ENCODE measurements at regions not wholly inside any gene's neighbourhood (a gene's known extent, or its start where the extent isn't known, plus 50 kb on each side); places are given as distances from the start of the nearest gene placed in this dataset.

DNA sequence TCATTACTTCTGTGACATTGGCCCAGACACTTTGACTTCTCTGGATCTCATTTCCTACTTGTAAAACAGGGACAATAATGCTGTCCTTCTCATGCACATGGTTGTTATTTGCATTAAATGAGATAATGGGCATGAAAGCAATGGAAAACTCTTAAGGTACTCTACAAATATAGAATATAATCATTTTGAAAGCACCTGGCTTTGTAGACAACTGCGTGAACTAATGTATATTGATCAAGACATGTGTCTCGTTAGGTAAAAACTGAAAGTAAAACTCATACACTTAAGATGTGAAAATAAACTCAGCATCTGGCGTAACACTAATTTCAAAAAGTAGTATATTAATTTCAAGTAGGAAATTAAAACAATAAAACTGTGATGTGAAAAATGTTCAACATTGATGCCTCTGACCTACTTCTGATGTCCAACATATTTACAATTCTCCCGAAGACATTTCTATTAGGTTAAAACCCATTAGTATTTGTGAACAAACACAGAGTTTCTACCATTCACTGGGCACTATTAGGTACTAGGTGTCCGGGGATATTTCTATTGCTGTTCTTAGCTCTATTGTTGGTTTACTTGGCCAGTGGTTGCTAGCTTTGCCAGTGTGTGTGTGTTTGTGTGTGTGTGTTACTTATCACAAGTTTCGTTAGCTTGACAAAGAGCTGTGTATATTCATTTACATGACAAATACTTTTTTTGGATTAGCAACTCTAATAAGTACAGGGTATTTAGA lies 220.5 kb downstream of the KCNRG start:
- Histone ChIP-seq H4K20me1 (ENCODE audit: insufficient read depth, low read length) (no peaks in the 10 kb centered on the region), H3K9me3 (ENCODE audit: insufficient read depth, low read depth, low read length) (no peaks in the 10 kb centered on the region), H3K4me3 (ENCODE audit: insufficient read depth, low read depth, low read length) (no peak overlapping the region), H3K36me3 (ENCODE audit: insufficient read depth, low read length) (no peaks in the 10 kb centered on the region), H3K4me2 (ENCODE audit: low read length) (no peak overlapping the region), H3K4me1 (ENCODE audit: insufficient read depth, low read length) (no peaks in the 10 kb centered on the region), H2AFZ (ENCODE audit: low read depth, low read length) (no peak overlapping the region), H3K27me3 (ENCODE audit: insufficient read depth, low read length) (peaks cover 3% of the 10 kb centered on the region), H3K27ac (ENCODE audit: low read depth, low read length) (no peak overlapping the region), H3K9ac (ENCODE audit: low read length) (no peak overlapping the region), H3K79me2 (ENCODE audit: insufficient read depth, low read length) (no peaks in the 10 kb centered on the region)
- Mint-ChIP-seq H3K4me1 (ENCODE audit: low read depth, unreplicated experiment) (peaks cover 9% of the 10 kb centered on the region), H3K27ac (ENCODE audit: unreplicated experiment) (no peak overlapping the region), H3K36me3 (ENCODE audit: low read depth, unreplicated experiment) (no peaks in the 10 kb centered on the region), H3K27me3 (ENCODE audit: low read depth, unreplicated experiment) (no peaks in the 10 kb centered on the region), H3K9me3 (ENCODE audit: unreplicated experiment) (peaks cover 7% of the 10 kb centered on the region), H3K4me3 (ENCODE audit: unreplicated experiment) (no peak overlapping the region)
- TF ChIP-seq, protein P1, sequence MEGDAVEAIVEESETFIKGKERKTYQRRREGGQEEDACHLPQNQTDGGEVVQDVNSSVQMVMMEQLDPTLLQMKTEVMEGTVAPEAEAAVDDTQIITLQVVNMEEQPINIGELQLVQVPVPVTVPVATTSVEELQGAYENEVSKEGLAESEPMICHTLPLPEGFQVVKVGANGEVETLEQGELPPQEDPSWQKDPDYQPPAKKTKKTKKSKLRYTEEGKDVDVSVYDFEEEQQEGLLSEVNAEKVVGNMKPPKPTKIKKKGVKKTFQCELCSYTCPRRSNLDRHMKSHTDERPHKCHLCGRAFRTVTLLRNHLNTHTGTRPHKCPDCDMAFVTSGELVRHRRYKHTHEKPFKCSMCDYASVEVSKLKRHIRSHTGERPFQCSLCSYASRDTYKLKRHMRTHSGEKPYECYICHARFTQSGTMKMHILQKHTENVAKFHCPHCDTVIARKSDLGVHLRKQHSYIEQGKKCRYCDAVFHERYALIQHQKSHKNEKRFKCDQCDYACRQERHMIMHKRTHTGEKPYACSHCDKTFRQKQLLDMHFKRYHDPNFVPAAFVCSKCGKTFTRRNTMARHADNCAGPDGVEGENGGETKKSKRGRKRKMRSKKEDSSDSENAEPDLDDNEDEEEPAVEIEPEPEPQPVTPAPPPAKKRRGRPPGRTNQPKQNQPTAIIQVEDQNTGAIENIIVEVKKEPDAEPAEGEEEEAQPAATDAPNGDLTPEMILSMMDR (IDR thresholded peaks at IDR 0.05; ENCODE audit: insufficient read depth, low read depth, low read length), result no peak
- TF ChIP-seq EZH2 (IDR thresholded peaks at IDR 0.05; ENCODE audit: insufficient read depth, low read length), result no peak
- DNase-seq (ENCODE audit: low read depth) (no peak), FAIRE-seq (no peak)

DNA sequence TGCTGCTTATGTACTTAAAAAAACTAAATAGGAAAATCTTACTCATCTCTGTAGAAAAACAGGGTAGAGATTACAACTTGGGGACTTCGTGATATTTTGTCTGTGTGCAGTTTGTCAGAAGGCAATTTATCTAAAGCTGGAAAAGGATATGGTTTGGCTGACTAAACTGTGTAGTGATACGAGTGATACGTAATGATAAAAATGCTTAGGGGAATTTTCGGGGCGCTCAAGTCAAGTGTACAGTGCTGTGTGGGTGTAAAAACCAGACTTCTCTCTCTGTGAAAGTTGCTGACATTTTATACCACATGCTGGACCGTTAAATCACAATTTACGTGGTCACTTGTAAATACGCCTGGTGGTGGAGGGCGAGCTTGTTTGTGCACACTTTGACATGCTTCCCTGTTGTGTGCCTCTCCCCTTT lies 221.7 kb downstream of the KCNRG start:
- peaks cover 7% of the 10 kb centered on the region for H3K27me3 ChIP-seq (ENCODE audit: insufficient read depth, low read length)
- peaks cover 12% of the 10 kb centered on the region for H3K4me1 Mint-ChIP-seq (ENCODE audit: low read depth, unreplicated experiment)
- H3K9me3 Mint-ChIP-seq (ENCODE audit: unreplicated experiment), result peaks cover 7% of the 10 kb centered on the region
- peak overlapping the region; percentile 48 for H3K27ac Mint-ChIP-seq (ENCODE audit: unreplicated experiment)
- no peak for FAIRE-seq
- H3K27me3 Mint-ChIP-seq (ENCODE audit: low read depth, unreplicated experiment), result no peaks in the 10 kb centered on the region
- H3K36me3 ChIP-seq (ENCODE audit: insufficient read depth, low read length), result no peaks in the 10 kb centered on the region
- no peaks in the 10 kb centered on the region for H3K9me3 ChIP-seq (ENCODE audit: insufficient read depth, low read depth, low read length)
- H4K20me1 ChIP-seq (ENCODE audit: insufficient read depth, low read length), result no peaks in the 10 kb centered on the region
- no peak overlapping the region for H3K27ac ChIP-seq (ENCODE audit: low read depth, low read length)
- no peak overlapping the region for H3K9ac ChIP-seq (ENCODE audit: low read length)
- peak overlapping the region; percentile 35 for H3K4me3 Mint-ChIP-seq (ENCODE audit: unreplicated experiment)
- DNase-seq (ENCODE audit: low read depth), result peak; percentile 80
- no peaks in the 10 kb centered on the region for H3K79me2 ChIP-seq (ENCODE audit: insufficient read depth, low read length)
- no peak overlapping the region for H2AFZ ChIP-seq (ENCODE audit: low read depth, low read length)
- no peaks in the 10 kb centered on the region for H3K4me1 ChIP-seq (ENCODE audit: insufficient read depth, low read length)
- peak overlapping the region; percentile 3 for H3K4me2 ChIP-seq (ENCODE audit: low read length)
- no peaks in the 10 kb centered on the region for H3K36me3 Mint-ChIP-seq (ENCODE audit: low read depth, unreplicated experiment)
- no peak overlapping the region for H3K4me3 ChIP-seq (ENCODE audit: insufficient read depth, low read depth, low read length)
- no peak for TF ChIP-seq EZH2 (IDR thresholded peaks at IDR 0.05; ENCODE audit: insufficient read depth, low read length)
- TF ChIP-seq, protein P1 (IDR thresholded peaks at IDR 0.05; ENCODE audit: insufficient read depth, low read depth, low read length), result no peak

DNA sequence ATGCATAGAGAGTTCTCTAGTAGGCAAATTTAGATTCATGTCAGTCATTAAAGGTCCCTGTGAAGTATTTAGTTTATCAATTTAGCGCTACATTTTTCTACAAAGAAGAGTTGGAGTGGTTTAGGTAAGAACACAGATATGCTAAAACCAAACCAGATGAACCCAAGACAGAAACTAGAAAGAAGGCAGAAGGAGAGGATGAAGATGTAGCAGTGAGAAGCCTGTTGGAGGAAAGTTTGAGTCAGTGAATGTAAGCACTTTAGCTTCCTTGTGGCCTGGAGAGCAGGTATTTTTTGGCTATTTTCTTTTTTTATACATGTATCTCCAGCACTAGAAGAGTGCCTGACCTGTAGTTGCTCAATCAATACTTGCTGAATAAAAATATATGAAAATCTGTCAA lies 223.7 kb downstream of the KCNRG start:
- Mint-ChIP-seq H3K4me1 (ENCODE audit: low read depth, unreplicated experiment) (peaks cover 18% of the 10 kb centered on the region), H3K27ac (ENCODE audit: unreplicated experiment) (no peak overlapping the region), H3K36me3 (ENCODE audit: low read depth, unreplicated experiment) (no peaks in the 10 kb centered on the region), H3K9me3 (ENCODE audit: unreplicated experiment) (peaks cover 1% of the 10 kb centered on the region), H3K4me3 (ENCODE audit: unreplicated experiment) (no peak overlapping the region), H3K27me3 (ENCODE audit: low read depth, unreplicated experiment) (no peaks in the 10 kb centered on the region)
- DNase-seq (ENCODE audit: low read depth) (no peak), FAIRE-seq (no peak)
- Histone ChIP-seq H4K20me1 (ENCODE audit: insufficient read depth, low read length) (no peaks in the 10 kb centered on the region), H3K36me3 (ENCODE audit: insufficient read depth, low read length) (no peaks in the 10 kb centered on the region), H3K27ac (ENCODE audit: low read depth, low read length) (no peak overlapping the region), H2AFZ (ENCODE audit: low read depth, low read length) (no peak overlapping the region), H3K79me2 (ENCODE audit: insufficient read depth, low read length) (no peaks in the 10 kb centered on the region), H3K9me3 (ENCODE audit: insufficient read depth, low read depth, low read length) (no peaks in the 10 kb centered on the region), H3K4me1 (ENCODE audit: insufficient read depth, low read length) (no peaks in the 10 kb centered on the region), H3K4me3 (ENCODE audit: insufficient read depth, low read depth, low read length) (no peak overlapping the region), H3K9ac (ENCODE audit: low read length) (no peak overlapping the region), H3K4me2 (ENCODE audit: low read length) (no peak overlapping the region), H3K27me3 (ENCODE audit: insufficient read depth, low read length) (peaks cover 7% of the 10 kb centered on the region)
- TF ChIP-seq EZH2 (IDR thresholded peaks at IDR 0.05; ENCODE audit: insufficient read depth, low read length), result no peak
- TF ChIP-seq, protein P1 (IDR thresholded peaks at IDR 0.05; ENCODE audit: insufficient read depth, low read depth, low read length), result no peak

All from astrocyte (in vitro differentiated cells and primary cell).